ENCODE measurements at regions not wholly inside any gene's neighbourhood (a gene's known extent, or its start where the extent isn't known, plus 50 kb on each side); places are given as distances from the start of the nearest gene placed in this dataset.

GRCh38 chr18:39318462-39318861, 1752.9 kb upstream of the CELF4 start:
- no peaks in the 10 kb centered on the region for H3K36me3 ChIP-seq (ENCODE audit: control insufficient read depth in 2 of 3, insufficient read depth in 3 of 3, low read length in 3 of 3)
- intact Hi-C loops (cut with DNase I): no loop called here
- FAIRE-seq: no peak
- H3K9ac ChIP-seq (ENCODE audit: low read length in 3 of 3): no peak overlapping the region
- DNase-seq: no peak
- H3K4me1 ChIP-seq (ENCODE audit: control insufficient read depth in 2 of 3, insufficient read depth in 2 of 3, low read depth in 1 of 3, low read length in 3 of 3): no peaks in the 10 kb centered on the region
- H3K9me3 ChIP-seq (ENCODE audit: control insufficient read depth in 2 of 3, insufficient read depth in 1 of 3, low read length in 3 of 3): no peaks in the 10 kb centered on the region
- TF ChIP-seq CTCF (IDR thresholded peaks at IDR 0.05; ENCODE audit: borderline replicate concordance, extremely low read depth, insufficient read depth): no peak
- H3K4me3 ChIP-seq (ENCODE audit: low read length in 3 of 3): no peak overlapping the region
- H3K27ac ChIP-seq (ENCODE audit: low read depth in 2 of 2, low read length in 2 of 2): no peak overlapping the region
- H3K27me3 ChIP-seq (ENCODE audit: control insufficient read depth, insufficient read depth, low read length): no peaks in the 10 kb centered on the region

GRCh38 chr18:39318008-39318407, 1752.4 kb upstream of the CELF4 start:
- DNase-seq (no peak), FAIRE-seq (no peak)
- TF ChIP-seq CTCF (IDR thresholded peaks at IDR 0.05; ENCODE audit: borderline replicate concordance, extremely low read depth, insufficient read depth): no peak
- H3K9ac ChIP-seq (ENCODE audit: low read length in 3 of 3): no peak overlapping the region
- intact Hi-C loops (cut with DNase I): no loop called here
- no peak overlapping the region for H3K27ac ChIP-seq (ENCODE audit: low read depth in 2 of 2, low read length in 2 of 2)
- no peaks in the 10 kb centered on the region for H3K36me3 ChIP-seq (ENCODE audit: control insufficient read depth in 2 of 3, insufficient read depth in 3 of 3, low read length in 3 of 3)
- H3K4me1 ChIP-seq (ENCODE audit: control insufficient read depth in 2 of 3, insufficient read depth in 2 of 3, low read depth in 1 of 3, low read length in 3 of 3): no peaks in the 10 kb centered on the region
- no peaks in the 10 kb centered on the region for H3K27me3 ChIP-seq (ENCODE audit: control insufficient read depth, insufficient read depth, low read length)
- no peaks in the 10 kb centered on the region for H3K9me3 ChIP-seq (ENCODE audit: control insufficient read depth in 2 of 3, insufficient read depth in 1 of 3, low read length in 3 of 3)
- H3K4me3 ChIP-seq (ENCODE audit: low read length in 3 of 3): no peak overlapping the region

- DNase-seq: no peak
- Histone ChIP-seq H3K36me3 (ENCODE audit: control insufficient read depth in 2 of 3, insufficient read depth in 3 of 3, low read length in 3 of 3) (no peaks in the 10 kb centered on the region), H3K9me3 (ENCODE audit: control insufficient read depth in 2 of 3, insufficient read depth in 1 of 3, low read length in 3 of 3) (no peaks in the 10 kb centered on the region), H3K27me3 (ENCODE audit: control insufficient read depth, insufficient read depth, low read length) (no peaks in the 10 kb centered on the region), H3K27ac (ENCODE audit: low read depth in 2 of 2, low read length in 2 of 2) (no peak overlapping the region), H3K9ac (ENCODE audit: low read length in 3 of 3) (no peak overlapping the region), H3K4me1 (ENCODE audit: control insufficient read depth in 2 of 3, insufficient read depth in 2 of 3, low read depth in 1 of 3, low read length in 3 of 3) (no peaks in the 10 kb centered on the region), H3K4me3 (ENCODE audit: low read length in 3 of 3) (no peak overlapping the region)
- intact Hi-C loops (cut with DNase I): no loop called here
- no peak for TF ChIP-seq CTCF (IDR thresholded peaks at IDR 0.05; ENCODE audit: borderline replicate concordance, extremely low read depth, insufficient read depth)
- no peak for FAIRE-seq
These were observed 1749.0 kb upstream of the CELF4 start for GRCh38 chr18:39314595-39314994.

GRCh38 chr18:39313992-39314391, 1748.4 kb upstream of the CELF4 start:
- intact Hi-C loops (cut with DNase I): no loop called here
- H3K4me1 ChIP-seq (ENCODE audit: control insufficient read depth in 2 of 3, insufficient read depth in 2 of 3, low read depth in 1 of 3, low read length in 3 of 3): no peaks in the 10 kb centered on the region
- H3K27ac ChIP-seq (ENCODE audit: low read depth in 2 of 2, low read length in 2 of 2): no peak overlapping the region
- no peak overlapping the region for H3K9ac ChIP-seq (ENCODE audit: low read length in 3 of 3)
- DNase-seq: peak in 3 of 5 donors; percentile 16 to 58 (median 49)
- no peak overlapping the region for H3K4me3 ChIP-seq (ENCODE audit: low read length in 3 of 3)
- H3K27me3 ChIP-seq (ENCODE audit: control insufficient read depth, insufficient read depth, low read length): no peaks in the 10 kb centered on the region
- TF ChIP-seq CTCF (IDR thresholded peaks at IDR 0.05; ENCODE audit: borderline replicate concordance, extremely low read depth, insufficient read depth): no peak
- no peak for FAIRE-seq
- H3K36me3 ChIP-seq (ENCODE audit: control insufficient read depth in 2 of 3, insufficient read depth in 3 of 3, low read length in 3 of 3): no peaks in the 10 kb centered on the region
- H3K9me3 ChIP-seq (ENCODE audit: control insufficient read depth in 2 of 3, insufficient read depth in 1 of 3, low read length in 3 of 3): no peaks in the 10 kb centered on the region
